SHP77 treated with DMSO at 0.1 percent for 48 hours (cell line): ENCODE measurements at regions not wholly inside any gene's neighbourhood (a gene's known extent, or its start where the extent isn't known, plus 50 kb on each side); places are given as distances from the start of the nearest gene placed in this dataset.
A peak's percentile ranks its signal among the peaks of the same experiment; 100 is the strongest.

ENCODE experiments used
- DNase-seq: peaks from one replicate; lab custom pipeline; 2025; lab: John Stamatoyannopoulos, UW

GRCh38 chr2:220221992-220222391, 594.6 kb downstream of the SLC4A3 start:
- no peak for DNase-seq

- DNase-seq: no peak
Measured at GRCh38 chr2:220224691-220225543, 597.5 kb downstream of the SLC4A3 start.

- no peak for DNase-seq
Measured at GRCh38 chr2:220226076-220226475, 598.6 kb downstream of the SLC4A3 start.

- no peak for DNase-seq
Measured at GRCh38 chr2:220226546-220226945, 599.1 kb downstream of the SLC4A3 start.

GRCh38 chr2:220227266-220227920, 600.0 kb downstream of the SLC4A3 start:
- DNase-seq: no peak

- no peak for DNase-seq
Measured at GRCh38 chr2:220228310-220229006, 601.0 kb downstream of the SLC4A3 start.

- no peak for DNase-seq
Measured at GRCh38 chr2:220240641-220241040, 613.2 kb downstream of the SLC4A3 start.

GRCh38 chr2:220241423-220241822, 614.0 kb downstream of the SLC4A3 start:
- DNase-seq: no peak

- no peak for DNase-seq
Measured at GRCh38 chr2:220243571-220243970, 616.1 kb downstream of the SLC4A3 start.

GRCh38 chr2:220246386-220246785, 619.0 kb downstream of the SLC4A3 start:
- no peak for DNase-seq

- no peak for DNase-seq
Measured at GRCh38 chr2:220247588-220248350, 620.3 kb downstream of the SLC4A3 start.

GRCh38 chr2:220259662-220260061, 632.2 kb downstream of the SLC4A3 start:
- DNase-seq: peak; percentile 46

GRCh38 chr2:220263300-220263699, 635.9 kb downstream of the SLC4A3 start:
- no peak for DNase-seq

GRCh38 chr2:220269367-220269766, 641.9 kb downstream of the SLC4A3 start:
- no peak for DNase-seq

GRCh38 chr2:220270481-220271070, 643.1 kb downstream of the SLC4A3 start:
- no peak for DNase-seq

GRCh38 chr2:220272656-220273055, 645.2 kb downstream of the SLC4A3 start:
- no peak for DNase-seq

- DNase-seq: no peak
Measured at GRCh38 chr2:220273082-220273481, 645.7 kb downstream of the SLC4A3 start.

- DNase-seq: no peak
Measured at GRCh38 chr2:220275454-220275853, 648.0 kb downstream of the SLC4A3 start.

- no peak for DNase-seq
Measured at GRCh38 chr2:220276741-220277444, 649.5 kb downstream of the SLC4A3 start.

- DNase-seq: no peak
Measured at GRCh38 chr2:220277445-220277975, 650.1 kb downstream of the SLC4A3 start.

GRCh38 chr2:220278022-220278421, 650.6 kb downstream of the SLC4A3 start:
- no peak for DNase-seq
